ENCODE measurements at regions not wholly inside any gene's neighbourhood (a gene's known extent, or its start where the extent isn't known, plus 50 kb on each side); places are given as distances from the start of the nearest gene placed in this dataset.

DNA sequence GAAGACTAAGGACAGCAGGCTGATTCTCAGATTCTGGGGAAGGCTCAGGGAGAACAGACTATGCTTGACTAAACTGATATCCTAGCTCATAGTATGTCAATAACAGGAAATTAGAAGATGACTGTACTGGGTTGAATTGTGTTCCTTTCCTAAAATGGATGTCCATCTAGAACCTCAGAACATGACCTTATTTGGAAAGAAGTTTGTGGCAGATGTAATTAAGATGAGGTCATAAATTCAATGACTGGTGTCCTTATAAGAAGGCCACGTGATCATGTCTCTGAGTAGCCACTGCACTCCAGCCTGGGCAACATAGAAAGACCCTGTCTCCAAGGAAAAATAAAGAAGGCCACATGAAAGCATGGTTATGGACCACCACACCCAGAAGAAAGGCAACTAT lies 113.9 kb upstream of the STMND1 start:
- no peak overlapping the region for H3K4me2 ChIP-seq
- no peaks in the 10 kb centered on the region for H3K9me2 ChIP-seq (ENCODE audit: insufficient read depth)
- H2AFZ ChIP-seq, result no peak overlapping the region
- Mint-ChIP-seq H3K4me3 (no peak overlapping the region), H3K27ac (no peak overlapping the region), H3K27me3 (ENCODE audit: insufficient read depth, low read depth, poor library complexity) (no peaks in the 10 kb centered on the region), H3K36me3 (ENCODE audit: low read depth) (peaks cover 8% of the 10 kb centered on the region), H3K4me1 (no peaks in the 10 kb centered on the region), H3K9me3 (peaks cover 24% of the 10 kb centered on the region)
- DNase-seq (ENCODE audit: low spot score), result no peak
- H3K4me1 ChIP-seq (ENCODE audit: insufficient read depth), result no peaks in the 10 kb centered on the region
- no peaks in the 10 kb centered on the region for H3K36me3 ChIP-seq (ENCODE audit: insufficient read depth)
- no peak for TF ChIP-seq ZNF331 (CRISPR knock-in tag; IDR thresholded peaks at IDR 0.05; ENCODE audit: low read depth)
- no peak for TF ChIP-seq CREB1 (CRISPR knock-in tag; IDR thresholded peaks at IDR 0.05; ENCODE audit: low read depth)
- TF ChIP-seq EZH2phosphoT487 (IDR thresholded peaks at IDR 0.05; ENCODE audit: unreplicated experiment), result no peak
- TF ChIP-seq ZNF114 (CRISPR knock-in tag; IDR thresholded peaks at IDR 0.05), result no peak
- no peak for TF ChIP-seq STAT1 (IDR thresholded peaks at IDR 0.05; ENCODE audit: unreplicated experiment)
- TF ChIP-seq, protein P1, sequence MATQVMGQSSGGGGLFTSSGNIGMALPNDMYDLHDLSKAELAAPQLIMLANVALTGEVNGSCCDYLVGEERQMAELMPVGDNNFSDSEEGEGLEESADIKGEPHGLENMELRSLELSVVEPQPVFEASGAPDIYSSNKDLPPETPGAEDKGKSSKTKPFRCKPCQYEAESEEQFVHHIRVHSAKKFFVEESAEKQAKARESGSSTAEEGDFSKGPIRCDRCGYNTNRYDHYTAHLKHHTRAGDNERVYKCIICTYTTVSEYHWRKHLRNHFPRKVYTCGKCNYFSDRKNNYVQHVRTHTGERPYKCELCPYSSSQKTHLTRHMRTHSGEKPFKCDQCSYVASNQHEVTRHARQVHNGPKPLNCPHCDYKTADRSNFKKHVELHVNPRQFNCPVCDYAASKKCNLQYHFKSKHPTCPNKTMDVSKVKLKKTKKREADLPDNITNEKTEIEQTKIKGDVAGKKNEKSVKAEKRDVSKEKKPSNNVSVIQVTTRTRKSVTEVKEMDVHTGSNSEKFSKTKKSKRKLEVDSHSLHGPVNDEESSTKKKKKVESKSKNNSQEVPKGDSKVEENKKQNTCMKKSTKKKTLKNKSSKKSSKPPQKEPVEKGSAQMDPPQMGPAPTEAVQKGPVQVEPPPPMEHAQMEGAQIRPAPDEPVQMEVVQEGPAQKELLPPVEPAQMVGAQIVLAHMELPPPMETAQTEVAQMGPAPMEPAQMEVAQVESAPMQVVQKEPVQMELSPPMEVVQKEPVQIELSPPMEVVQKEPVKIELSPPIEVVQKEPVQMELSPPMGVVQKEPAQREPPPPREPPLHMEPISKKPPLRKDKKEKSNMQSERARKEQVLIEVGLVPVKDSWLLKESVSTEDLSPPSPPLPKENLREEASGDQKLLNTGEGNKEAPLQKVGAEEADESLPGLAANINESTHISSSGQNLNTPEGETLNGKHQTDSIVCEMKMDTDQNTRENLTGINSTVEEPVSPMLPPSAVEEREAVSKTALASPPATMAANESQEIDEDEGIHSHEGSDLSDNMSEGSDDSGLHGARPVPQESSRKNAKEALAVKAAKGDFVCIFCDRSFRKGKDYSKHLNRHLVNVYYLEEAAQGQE (IDR thresholded peaks at IDR 0.05; ENCODE audit: unreplicated experiment), result no peak
- TF ChIP-seq, protein P2, sequence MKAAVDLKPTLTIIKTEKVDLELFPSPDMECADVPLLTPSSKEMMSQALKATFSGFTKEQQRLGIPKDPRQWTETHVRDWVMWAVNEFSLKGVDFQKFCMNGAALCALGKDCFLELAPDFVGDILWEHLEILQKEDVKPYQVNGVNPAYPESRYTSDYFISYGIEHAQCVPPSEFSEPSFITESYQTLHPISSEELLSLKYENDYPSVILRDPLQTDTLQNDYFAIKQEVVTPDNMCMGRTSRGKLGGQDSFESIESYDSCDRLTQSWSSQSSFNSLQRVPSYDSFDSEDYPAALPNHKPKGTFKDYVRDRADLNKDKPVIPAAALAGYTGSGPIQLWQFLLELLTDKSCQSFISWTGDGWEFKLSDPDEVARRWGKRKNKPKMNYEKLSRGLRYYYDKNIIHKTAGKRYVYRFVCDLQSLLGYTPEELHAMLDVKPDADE (IDR thresholded peaks at IDR 0.05), result no peak
- no peak for ATAC-seq
- H3K79me2 ChIP-seq (replicated peaks; ENCODE audit: insufficient read depth), result no peaks in the 10 kb centered on the region
- H3K27me3 ChIP-seq (ENCODE audit: insufficient read depth), result no peaks in the 10 kb centered on the region
- no peak overlapping the region for H3K27ac ChIP-seq (ENCODE audit: low read depth)
- no peaks in the 10 kb centered on the region for H4K20me1 ChIP-seq (replicated peaks; ENCODE audit: insufficient read depth)
- H3K4me3 ChIP-seq, result no peak overlapping the region
- H3F3A ChIP-seq (replicated peaks; ENCODE audit: low read depth), result no peaks in the 10 kb centered on the region

DNA sequence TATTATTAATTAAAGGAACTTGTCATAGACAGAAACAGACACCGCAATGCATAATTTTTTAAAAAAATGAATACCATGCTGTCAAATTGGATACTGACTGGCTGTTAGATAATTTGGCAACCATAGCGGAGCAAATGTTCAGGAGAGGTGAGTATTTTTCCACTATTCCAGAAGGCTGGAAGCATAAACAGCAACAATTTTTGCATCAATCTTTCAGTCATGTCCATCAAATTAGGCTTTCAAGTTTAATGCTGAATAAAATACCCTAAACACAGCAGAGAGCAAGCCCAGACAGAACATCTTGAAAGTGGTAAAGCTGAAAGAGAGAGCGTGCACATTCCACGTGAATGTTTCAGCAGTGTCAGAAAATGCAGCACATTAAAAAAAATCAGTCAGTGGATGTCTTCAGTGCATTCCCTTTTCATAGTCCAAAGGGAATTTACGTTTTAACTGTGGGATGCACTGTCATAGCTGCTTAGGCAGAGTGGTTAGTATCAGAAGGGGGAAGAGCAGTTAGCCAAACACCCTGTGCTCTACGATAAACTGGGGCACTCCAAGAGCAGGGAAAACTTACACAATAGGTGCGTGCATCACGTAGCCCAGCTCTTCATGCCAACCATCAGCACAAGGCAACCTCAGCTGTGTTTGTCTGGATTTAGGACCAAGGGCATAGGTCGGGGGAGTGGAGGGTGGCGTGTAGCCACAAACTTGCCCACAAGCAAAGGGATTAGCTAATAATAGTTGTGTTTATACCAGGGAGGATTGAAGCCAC lies 116.2 kb upstream of the STMND1 start:
- Mint-ChIP-seq H3K27me3 (ENCODE audit: insufficient read depth, low read depth, poor library complexity) (no peaks in the 10 kb centered on the region), H3K36me3 (ENCODE audit: low read depth) (peaks cover 8% of the 10 kb centered on the region), H3K9me3 (peaks cover 24% of the 10 kb centered on the region), H3K4me3 (no peak overlapping the region), H3K27ac (no peak overlapping the region), H3K4me1 (no peaks in the 10 kb centered on the region)
- DNase-seq (ENCODE audit: low spot score) (no peak), ATAC-seq (no peak)
- no peak overlapping the region for H3K4me3 ChIP-seq
- no peak overlapping the region for H3K4me2 ChIP-seq
- H3K27me3 ChIP-seq (ENCODE audit: insufficient read depth), result no peaks in the 10 kb centered on the region
- H4K20me1 ChIP-seq (replicated peaks; ENCODE audit: insufficient read depth), result no peaks in the 10 kb centered on the region
- peaks cover 4% of the 10 kb centered on the region for H3K9me2 ChIP-seq (ENCODE audit: insufficient read depth)
- no peaks in the 10 kb centered on the region for H3F3A ChIP-seq (replicated peaks; ENCODE audit: low read depth)
- no peaks in the 10 kb centered on the region for H3K36me3 ChIP-seq (ENCODE audit: insufficient read depth)
- H2AFZ ChIP-seq, result no peak overlapping the region
- H3K4me1 ChIP-seq (ENCODE audit: insufficient read depth), result no peaks in the 10 kb centered on the region
- H3K79me2 ChIP-seq (replicated peaks; ENCODE audit: insufficient read depth), result no peaks in the 10 kb centered on the region
- no peak overlapping the region for H3K27ac ChIP-seq (ENCODE audit: low read depth)
- TF ChIP-seq, protein P2 (IDR thresholded peaks at IDR 0.05), result no peak
- TF ChIP-seq, protein P3, sequence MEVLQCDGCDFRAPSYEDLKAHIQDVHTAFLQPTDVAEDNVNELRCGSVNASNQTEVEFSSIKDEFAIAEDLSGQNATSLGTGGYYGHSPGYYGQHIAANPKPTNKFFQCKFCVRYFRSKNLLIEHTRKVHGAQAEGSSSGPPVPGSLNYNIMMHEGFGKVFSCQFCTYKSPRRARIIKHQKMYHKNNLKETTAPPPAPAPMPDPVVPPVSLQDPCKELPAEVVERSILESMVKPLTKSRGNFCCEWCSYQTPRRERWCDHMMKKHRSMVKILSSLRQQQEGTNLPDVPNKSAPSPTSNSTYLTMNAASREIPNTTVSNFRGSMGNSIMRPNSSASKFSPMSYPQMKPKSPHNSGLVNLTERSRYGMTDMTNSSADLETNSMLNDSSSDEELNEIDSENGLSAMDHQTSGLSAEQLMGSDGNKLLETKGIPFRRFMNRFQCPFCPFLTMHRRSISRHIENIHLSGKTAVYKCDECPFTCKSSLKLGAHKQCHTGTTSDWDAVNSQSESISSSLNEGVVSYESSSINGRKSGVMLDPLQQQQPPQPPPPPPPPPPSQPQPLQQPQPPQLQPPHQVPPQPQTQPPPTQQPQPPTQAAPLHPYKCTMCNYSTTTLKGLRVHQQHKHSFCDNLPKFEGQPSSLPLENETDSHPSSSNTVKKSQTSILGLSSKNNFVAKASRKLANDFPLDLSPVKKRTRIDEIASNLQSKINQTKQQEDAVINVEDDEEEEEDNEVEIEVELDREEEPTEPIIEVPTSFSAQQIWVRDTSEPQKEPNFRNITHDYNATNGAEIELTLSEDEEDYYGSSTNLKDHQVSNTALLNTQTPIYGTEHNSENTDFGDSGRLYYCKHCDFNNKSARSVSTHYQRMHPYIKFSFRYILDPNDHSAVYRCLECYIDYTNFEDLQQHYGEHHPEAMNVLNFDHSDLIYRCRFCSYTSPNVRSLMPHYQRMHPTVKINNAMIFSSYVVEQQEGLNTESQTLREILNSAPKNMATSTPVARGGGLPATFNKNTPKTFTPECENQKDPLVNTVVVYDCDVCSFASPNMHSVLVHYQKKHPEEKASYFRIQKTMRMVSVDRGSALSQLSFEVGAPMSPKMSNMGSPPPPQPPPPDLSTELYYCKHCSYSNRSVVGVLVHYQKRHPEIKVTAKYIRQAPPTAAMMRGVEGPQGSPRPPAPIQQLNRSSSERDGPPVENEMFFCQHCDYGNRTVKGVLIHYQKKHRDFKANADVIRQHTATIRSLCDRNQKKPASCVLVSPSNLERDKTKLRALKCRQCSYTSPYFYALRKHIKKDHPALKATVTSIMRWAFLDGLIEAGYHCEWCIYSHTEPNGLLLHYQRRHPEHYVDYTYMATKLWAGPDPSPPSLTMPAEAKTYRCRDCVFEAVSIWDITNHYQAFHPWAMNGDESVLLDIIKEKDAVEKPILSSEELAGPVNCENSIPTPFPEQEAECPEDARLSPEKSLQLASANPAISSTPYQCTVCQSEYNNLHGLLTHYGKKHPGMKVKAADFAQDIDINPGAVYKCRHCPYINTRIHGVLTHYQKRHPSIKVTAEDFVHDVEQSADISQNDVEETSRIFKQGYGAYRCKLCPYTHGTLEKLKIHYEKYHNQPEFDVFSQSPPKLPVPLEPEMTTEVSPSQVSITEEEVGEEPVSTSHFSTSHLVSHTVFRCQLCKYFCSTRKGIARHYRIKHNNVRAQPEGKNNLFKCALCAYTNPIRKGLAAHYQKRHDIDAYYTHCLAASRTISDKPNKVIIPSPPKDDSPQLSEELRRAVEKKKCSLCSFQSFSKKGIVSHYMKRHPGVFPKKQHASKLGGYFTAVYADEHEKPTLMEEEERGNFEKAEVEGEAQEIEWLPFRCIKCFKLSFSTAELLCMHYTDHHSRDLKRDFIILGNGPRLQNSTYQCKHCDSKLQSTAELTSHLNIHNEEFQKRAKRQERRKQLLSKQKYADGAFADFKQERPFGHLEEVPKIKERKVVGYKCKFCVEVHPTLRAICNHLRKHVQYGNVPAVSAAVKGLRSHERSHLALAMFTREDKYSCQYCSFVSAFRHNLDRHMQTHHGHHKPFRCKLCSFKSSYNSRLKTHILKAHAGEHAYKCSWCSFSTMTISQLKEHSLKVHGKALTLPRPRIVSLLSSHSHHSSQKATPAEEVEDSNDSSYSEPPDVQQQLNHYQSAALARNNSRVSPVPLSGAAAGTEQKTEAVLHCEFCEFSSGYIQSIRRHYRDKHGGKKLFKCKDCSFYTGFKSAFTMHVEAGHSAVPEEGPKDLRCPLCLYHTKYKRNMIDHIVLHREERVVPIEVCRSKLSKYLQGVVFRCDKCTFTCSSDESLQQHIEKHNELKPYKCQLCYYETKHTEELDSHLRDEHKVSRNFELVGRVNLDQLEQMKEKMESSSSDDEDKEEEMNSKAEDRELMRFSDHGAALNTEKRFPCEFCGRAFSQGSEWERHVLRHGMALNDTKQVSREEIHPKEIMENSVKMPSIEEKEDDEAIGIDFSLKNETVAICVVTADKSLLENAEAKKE (CRISPR knock-in tag; IDR thresholded peaks at IDR 0.05), result no peak
- TF ChIP-seq EZH2phosphoT487 (IDR thresholded peaks at IDR 0.05; ENCODE audit: unreplicated experiment) (no peak), EZH2 (IDR thresholded peaks at IDR 0.05; ENCODE audit: low read depth, unreplicated experiment) (no peak)

All from GM23338 (cell line).